ENCODE measurements at regions not wholly inside any gene's neighbourhood (a gene's known extent, or its start where the extent isn't known, plus 50 kb on each side); places are given as distances from the start of the nearest gene placed in this dataset.

GRCh38 chr13:40404407-40404806 lies 262.0 kb downstream of the FOXO1 start:
- DNase-seq, result no peak

GRCh38 chr13:40404967-40405716 lies 261.3 kb downstream of the FOXO1 start:
- no peak for DNase-seq

GRCh38 chr13:40406405-40407120 lies 259.9 kb downstream of the FOXO1 start:
- no peak for DNase-seq

- DNase-seq, result no peak
Observed at GRCh38 chr13:40407567-40407966, 258.9 kb downstream of the FOXO1 start.

GRCh38 chr13:40408602-40409001 lies 257.8 kb downstream of the FOXO1 start:
- DNase-seq, result no peak

GRCh38 chr13:40409278-40409677 lies 257.2 kb downstream of the FOXO1 start:
- no peak for DNase-seq

GRCh38 chr13:40410315-40410714 lies 256.1 kb downstream of the FOXO1 start:
- no peak for DNase-seq

- DNase-seq, result no peak
Observed at GRCh38 chr13:40420160-40420740, 246.2 kb downstream of the FOXO1 start.

GRCh38 chr13:40422588-40423235 lies 243.7 kb downstream of the FOXO1 start:
- DNase-seq, result no peak

- DNase-seq, result no peak
Observed at GRCh38 chr13:40428354-40428753, 238.1 kb downstream of the FOXO1 start.

- no peak for DNase-seq
Observed at GRCh38 chr13:40429706-40430545, 236.5 kb downstream of the FOXO1 start.

- no peak for DNase-seq
Observed at GRCh38 chr13:40432018-40432978, 234.1 kb downstream of the FOXO1 start.

GRCh38 chr13:40433001-40433400 lies 233.4 kb downstream of the FOXO1 start:
- DNase-seq, result no peak

GRCh38 chr13:40433577-40433976 lies 232.9 kb downstream of the FOXO1 start:
- DNase-seq, result peak; percentile 31

GRCh38 chr13:40434516-40435397 lies 231.7 kb downstream of the FOXO1 start:
- DNase-seq, result no peak

- no peak for DNase-seq
Observed at GRCh38 chr13:40438022-40438680, 228.3 kb downstream of the FOXO1 start.

- peak; percentile 35 for DNase-seq
Observed at GRCh38 chr13:40438999-40439797, 227.2 kb downstream of the FOXO1 start.

GRCh38 chr13:40439928-40440327 lies 226.5 kb downstream of the FOXO1 start:
- DNase-seq, result no peak

Data from activated CD4-positive, alpha-beta T cell treated with anti-CD3 and anti-CD28 coated beads for 48 hours (primary cell).